Heart left ventricle (tissue), 13 donors: ENCODE measurements at regions not wholly inside any gene's neighbourhood (a gene's known extent, or its start where the extent isn't known, plus 50 kb on each side); places are given as distances from the start of the nearest gene placed in this dataset.

Source experiments
- CTCF ChIP-seq, 12 donors: fragments of 200-600 bp; sonication (generic) in 4 of 12; IDR thresholded peaks; one replicate each; pipeline versions ENCODE4 v1.5.0 to v1.8.0; 2018 to 2022; ENCODE audit warnings: antibody characterized with exemption in 12 of 12, mild to moderate bottlenecking in 5 of 12
- POLR2A ChIP-seq, 2 donors: fragments of 450-650 bp; IDR thresholded peaks; one replicate each; pipeline ENCODE4 v1.6.1; 2017; ENCODE audit warnings: antibody characterized with exemption in 2 of 2, mild to moderate bottlenecking in 2 of 2, moderate library complexity in 2 of 2
- donor health status: ischemic (EF 13 %, LVEDD 7.1; RV severe dilation, severe dysfunction).
- donor health status: DM: no; HTN: yes; CAD: no.
- donor health status: DM: no; HTN: no; CAD: no.
- donor health status: ischemic (EF 25% LVEDD 6.9; RV normal size, moderate dysfunction).
- donor health status: ischemic (EF 25% LVEDD 5.7; RV mildly dilated, moderate dysfunction).
- donor health status: ischemic (EF 35%, LVEDD 5.7; RV mildly dilated, moderate dysfunction).
- donor health status: nonischemic (EF 11% LVEDD 7.7; RV severe dilation, severe dysfunction).
- donor health status: DM: yes; HTN: yes; CAD: no.
- donor health status: PGD.
- donor health status: ischemic (EF 29% LVEDD 5.4; RV normal size, mild dysfunction).
- donor health status: nonischemic (EF 23%, LVEDD 6.1; RV moderate dilation, normal function).

GRCh38 chr19:56976995-56977906 is 136.7 kb upstream of the PEG3 start:
- TF ChIP-seq POLR2A (IDR thresholded peaks at IDR 0.05) (no peak), CTCF (IDR thresholded peaks at IDR 0.05) (no peak)
